Heart right ventricle (tissue), 16 donors: ENCODE measurements at regions not wholly inside any gene's neighbourhood (a gene's known extent, or its start where the extent isn't known, plus 50 kb on each side); places are given as distances from the start of the nearest gene placed in this dataset.

ENCODE experiments used
- ATAC-seq, 8 donors: fragments of 200-7000 bp; cut with Tn5 transposase; one replicate each; pipeline ENCODE4 v1.9.1; 2020; ENCODE audit warnings: mild to moderate bottlenecking in 8 of 8, moderate library complexity in 8 of 8, moderate number of reproducible peaks in 1 of 8
- DNase-seq, 2 donors: peaks; one replicate each; pipeline ENCODE4 v3.0.0-alpha.2; 2020
- H3K27ac ChIP-seq, 10 donors: fragments of 200-600 bp; sonication (generic) in 2 of 10; one replicate each; pipeline versions ENCODE4 v1.5.0 to v1.8.0; 2020 to 2022; ENCODE audit warnings: mild to moderate bottlenecking in 3 of 10
- H3K27me3 ChIP-seq, 7 donors: fragments of 200-600 bp; one replicate each; pipeline ENCODE4 v1.8.0; 2021 to 2022; ENCODE audit warnings: mild to moderate bottlenecking in 2 of 7
- H3K36me3 ChIP-seq, 9 donors: fragments of 200-600 bp; sonication (generic) in 1 of 9; one replicate each; pipeline versions ENCODE4 v1.5.0 to v1.8.0; 2020 to 2022; ENCODE audit warnings: mild to moderate bottlenecking in 2 of 9
- H3K4me1 ChIP-seq, 9 donors: fragments of 200-600 bp; sonication (generic) in 1 of 9; one replicate each; pipeline versions ENCODE4 v1.5.0 to v1.8.0; 2020 to 2022; ENCODE audit warnings: mild to moderate bottlenecking in 4 of 9
- H3K4me3 ChIP-seq, 10 donors: fragments of 200-600 bp; sonication (generic) in 2 of 10; one replicate each; pipeline versions ENCODE4 v1.5.0 to v1.8.0; 2020 to 2022; ENCODE audit warnings: mild to moderate bottlenecking in 7 of 10, moderate library complexity in 2 of 10
- H3K9me3 ChIP-seq, 11 donors: fragments of 200-600 bp in 10 of 11; sonication (generic) in 2 of 11; one replicate each; pipeline versions ENCODE4 v1.5.0 to v1.8.0; 2013 to 2022; ENCODE audit warnings: mild to moderate bottlenecking in 2 of 11, control low read depth in 1 of 11, moderate library complexity in 1 of 11
- CTCF ChIP-seq, 9 donors: fragments of 200-600 bp; sonication (generic) in 2 of 9; IDR thresholded peaks; one replicate each; pipeline versions ENCODE4 v1.5.0 to v1.8.0; 2021 to 2022; ENCODE audit warnings: antibody characterized with exemption in 9 of 9, mild to moderate bottlenecking in 5 of 9, moderate library complexity in 1 of 9
- WGBS, 2 donors: extraction: QIAGEN DNeasy Blood & Tissue Kit; methylation state at CpG; one replicate each; pipeline ENCODE4 v1.1.7; 2013; ENCODE audit warnings: inconsistent platforms in 1 of 2; 5-methylcytosine and 5-hydroxymethylcytosine counted together
- intact Hi-C, 10 donors: fragments of 100-400 bp; cut with DNase I; formaldehyde crosslinking; loops; one replicate each; pipeline versions ENCODE4 v1.11.1 to v1.14.2; 2022
- donor health status: Arrhythmogenic right ventricular cardiomyopathy.
- donor health status: ischemic (EF 13 %, LVEDD 7.1; RV severe dilation, severe dysfunction).
- donor health status: healthy with polysubstance abuse.
- donor health status: DM: no; HTN: yes; CAD: no.
- donor health status: DM: no; HTN: no; CAD: no.
- donor health status: ischemic (EF 25% LVEDD 6.9; RV normal size, moderate dysfunction).
- donor health status: ischemic (EF 25% LVEDD 5.7; RV mildly dilated, moderate dysfunction).
- donor health status: healthy.
- donor health status: DM: yes; HTN: yes; CAD: no.
- donor health status: Ischemic cardiomyopathy.
- donor health status: ischemic (EF 35%, LVEDD 5.7; RV mildly dilated, moderate dysfunction).
- donor health status: nonischemic (EF 11% LVEDD 7.7; RV severe dilation, severe dysfunction).
- donor health status: DM: yes; HTN: yes; CAD: no.
- donor health status: PGD.
- donor health status: ischemic (EF 29% LVEDD 5.4; RV normal size, mild dysfunction).
- donor health status: nonischemic (EF 23%, LVEDD 6.1; RV moderate dilation, normal function).

- DNase-seq (no peak), ATAC-seq (no peak)
- H3K27me3 ChIP-seq = no peaks in the 10 kb centered on the region
- no peak for TF ChIP-seq CTCF (IDR thresholded peaks at IDR 0.05)
- no peaks in the 10 kb centered on the region for H3K4me1 ChIP-seq
- H3K9me3 ChIP-seq = peaks cover 0 to 15% (median 5%) of the 10 kb centered on the region in 11 donors
- H3K36me3 ChIP-seq = no peaks in the 10 kb centered on the region
- no peak overlapping the region for H3K4me3 ChIP-seq
- 29 to 34% methylated on average over 4 of the region's 4 CpGs for WGBS, 2 donors
- intact Hi-C loops = no loop called here
- H3K27ac ChIP-seq = no peak overlapping the region
Observed at GRCh38 chr18:68298330-68298729, 416.6 kb downstream of the TMX3 start.

- no peaks in the 10 kb centered on the region for H3K36me3 ChIP-seq
- ATAC-seq (no peak), DNase-seq (no peak)
- no peaks in the 10 kb centered on the region for H3K4me1 ChIP-seq
- no peak overlapping the region for H3K27ac ChIP-seq
- H3K27me3 ChIP-seq = no peaks in the 10 kb centered on the region
- no peak overlapping the region for H3K4me3 ChIP-seq
- 63 to 74% methylated on average over 4 of the region's 4 CpGs for WGBS, 2 donors
- no peak for TF ChIP-seq CTCF (IDR thresholded peaks at IDR 0.05)
- intact Hi-C loops = no loop called here
- H3K9me3 ChIP-seq = peaks cover 0 to 10% (median 3%) of the 10 kb centered on the region in 11 donors
Observed at GRCh38 chr18:68288408-68288807, 426.5 kb downstream of the TMX3 start.

GRCh38 chr18:68284236-68284780, 430.6 kb downstream of the TMX3 start:
- no peak for TF ChIP-seq CTCF (IDR thresholded peaks at IDR 0.05)
- ATAC-seq (no peak), DNase-seq (no peak)
- Histone ChIP-seq H3K4me3 (no peak overlapping the region), H3K9me3 (no peaks in the 10 kb centered on the region), H3K4me1 (no peaks in the 10 kb centered on the region), H3K27me3 (no peaks in the 10 kb centered on the region), H3K36me3 (no peaks in the 10 kb centered on the region), H3K27ac (no peak overlapping the region)
- WGBS, 2 donors = 83 to 89% methylated on average over 5 of the region's 5 CpGs
- intact Hi-C loops = no loop called here

- DNase-seq (no peak), ATAC-seq (no peak)
- Histone ChIP-seq H3K9me3 (no peaks in the 10 kb centered on the region), H3K36me3 (no peaks in the 10 kb centered on the region), H3K27me3 (no peaks in the 10 kb centered on the region), H3K4me3 (no peak overlapping the region), H3K27ac (no peak overlapping the region), H3K4me1 (no peaks in the 10 kb centered on the region)
- WGBS, 2 donors = 38 to 83% methylated on average over 3 of the region's 3 CpGs
- intact Hi-C loops = no loop called here
- no peak for TF ChIP-seq CTCF (IDR thresholded peaks at IDR 0.05)
Observed at GRCh38 chr18:68283834-68284233, 431.1 kb downstream of the TMX3 start.
